H9 (cell line): ENCODE measurements at regions not wholly inside any gene's neighbourhood (a gene's known extent, or its start where the extent isn't known, plus 50 kb on each side); places are given as distances from the start of the nearest gene placed in this dataset.

ENCODE experiments used
- DNase-seq: peaks from one replicate; pipeline ENCODE4 v3.0.0-alpha.2; 2017
- H2AFZ ChIP-seq: one replicate; pipeline ENCODE4 v1.6.1; 2013; ENCODE audit warnings: mild to moderate bottlenecking, low read length, control low read depth, moderate library complexity
- H2AK5ac ChIP-seq: 2 replicates; pipeline ENCODE4 v1.6.1; 2013; ENCODE audit warnings: low read length, control low read depth, mixed read lengths; ENCODE audit not compliant: insufficient read length
- H2BK120ac ChIP-seq: one replicate; pipeline ENCODE4 v1.6.1; 2013; ENCODE audit warnings: low read depth, mild to moderate bottlenecking, low read length, control low read depth, inconsistent platforms; ENCODE audit not compliant: poor library complexity, severe bottlenecking
- H2BK12ac ChIP-seq: 2 replicates; pipeline ENCODE4 v1.6.1; 2013; ENCODE audit warnings: low read length, control low read depth, mixed read lengths, low read depth; ENCODE audit not compliant: insufficient read length
- H2BK15ac ChIP-seq: 2 replicates; pipeline ENCODE4 v1.6.1; 2013; ENCODE audit warnings: low read depth, low read length, control low read depth
- H2BK20ac ChIP-seq: one replicate; pipeline ENCODE4 v1.6.1; 2013; ENCODE audit warnings: low read depth, mild to moderate bottlenecking, low read length, control low read depth, inconsistent platforms; ENCODE audit not compliant: poor library complexity, severe bottlenecking
- H2BK5ac ChIP-seq: 2 replicates; pipeline ENCODE4 v1.6.1; 2013; ENCODE audit warnings: low read length, control low read depth, mixed read lengths; ENCODE audit not compliant: insufficient read length
- H3K14ac ChIP-seq: 2 replicates; pipeline ENCODE4 v1.6.1; 2013; ENCODE audit warnings: low read length, control low read depth; ENCODE audit not compliant: insufficient read depth
- H3K18ac ChIP-seq: 2 replicates; pipeline ENCODE4 v1.6.1; 2013; ENCODE audit warnings: low read depth, mild to moderate bottlenecking, mixed read lengths, low read length, control low read depth; ENCODE audit not compliant: insufficient read length
- H3K23ac ChIP-seq: 2 replicates; pipeline ENCODE4 v1.6.1; 2013; ENCODE audit warnings: low read length, control low read depth, mixed read lengths, low read depth; ENCODE audit not compliant: insufficient read length
- H3K23me2 ChIP-seq: 2 replicates; pipeline ENCODE4 v1.6.1; 2013; ENCODE audit warnings: low read depth, mild to moderate bottlenecking, mixed read lengths, low read length, control low read depth; ENCODE audit not compliant: insufficient read length, poor library complexity, severe bottlenecking
- H3K27ac ChIP-seq: 2 replicates; pipeline ENCODE4 v1.5.1; 2013; ENCODE audit warnings: low read length, control low read depth, mixed read lengths, low read depth; ENCODE audit not compliant: insufficient read length
- H3K27me3 ChIP-seq: 2 replicates; pipeline ENCODE4 v1.6.1; 2013; ENCODE audit warnings: low read length, control low read depth, inconsistent platforms; ENCODE audit not compliant: insufficient read depth
- H3K4ac ChIP-seq: 2 replicates; pipeline ENCODE4 v1.6.1; 2013; ENCODE audit warnings: low read depth, mild to moderate bottlenecking, control low read depth, inconsistent platforms, low read length, moderate library complexity
- H3K4me1 ChIP-seq: 2 replicates; pipeline ENCODE4 v1.6.1; 2013; ENCODE audit warnings: low read length, control low read depth, inconsistent platforms; ENCODE audit not compliant: insufficient read depth
- H3K4me2 ChIP-seq: 2 replicates; pipeline ENCODE4 v1.6.1; 2013; ENCODE audit warnings: low read length, control low read depth, mixed read lengths; ENCODE audit not compliant: insufficient read length, insufficient read depth
- H3K56ac ChIP-seq: 2 replicates; pipeline ENCODE4 v1.6.1; 2013; ENCODE audit warnings: low read depth, mild to moderate bottlenecking, mixed read lengths, low read length, control low read depth; ENCODE audit not compliant: insufficient read length
- H3K79me1 ChIP-seq: 2 replicates; pipeline ENCODE4 v1.6.1; 2013; ENCODE audit warnings: low read depth, mild to moderate bottlenecking, moderate library complexity, low read length, control low read depth, inconsistent platforms; ENCODE audit not compliant: insufficient read depth, poor library complexity, severe bottlenecking
- H3K79me2 ChIP-seq: 2 replicates; pipeline ENCODE4 v1.6.1; 2013; ENCODE audit warnings: low read length, control low read depth, inconsistent platforms; ENCODE audit not compliant: insufficient read depth
- H3K9ac ChIP-seq: 2 replicates; pipeline ENCODE4 v1.6.1; 2013; ENCODE audit warnings: low read length, control low read depth, mixed read lengths; ENCODE audit not compliant: insufficient read length; ENCODE audit errors: extremely low read depth
- H3K9me3 ChIP-seq: one replicate; pipeline ENCODE4 v1.6.1; 2013; ENCODE audit warnings: low read depth, low read length, inconsistent platforms; ENCODE audit not compliant: control insufficient read depth
- H3T11ph ChIP-seq: one replicate; pipeline ENCODE4 v1.6.1; 2013; ENCODE audit warnings: mild to moderate bottlenecking, low read length, control low read depth, inconsistent platforms
- H4K20me1 ChIP-seq: one replicate; pipeline ENCODE4 v1.6.1; 2013; ENCODE audit not compliant: control insufficient read depth, insufficient read length, insufficient read depth
- H4K5ac ChIP-seq: 2 replicates; pipeline ENCODE4 v1.6.1; 2013; ENCODE audit warnings: low read depth, mild to moderate bottlenecking, mixed read lengths, low read length, control low read depth; ENCODE audit not compliant: insufficient read length
- H4K8ac ChIP-seq: replicated peaks from 2 replicates; pipeline ENCODE4 v1.6.1; 2013; ENCODE audit warnings: low read length, control low read depth, mixed read lengths, low read depth; ENCODE audit not compliant: insufficient read length
- H4K91ac ChIP-seq: 2 replicates; pipeline ENCODE4 v1.6.1; 2013; ENCODE audit warnings: low read depth, mild to moderate bottlenecking, moderate library complexity, mixed read lengths, low read length, control low read depth; ENCODE audit not compliant: insufficient read length
- H3K27ac Mint-ChIP-seq, 3 experiments: 2 replicates in 2 of 3; 3 replicates in 1 of 3; pipeline ENCODE4 v1.8.0; 2020 to 2021; ENCODE audit warnings: mixed read lengths in 3 of 3, mild to moderate bottlenecking in 1 of 3, moderate library complexity in 1 of 3
- H3K27me3 Mint-ChIP-seq: 2 replicates; pipeline ENCODE4 v1.8.0; 2021; ENCODE audit warnings: low read depth, mild to moderate bottlenecking, moderate library complexity, mixed read lengths
- H3K36me3 Mint-ChIP-seq, 3 experiments: 2 replicates in 2 of 3; 3 replicates in 1 of 3; pipeline ENCODE4 v1.8.0; 2020 to 2021; ENCODE audit warnings: low read depth in 3 of 3, mixed read lengths in 3 of 3; ENCODE audit not compliant: insufficient read depth in 1 of 3
- H3K4me1 Mint-ChIP-seq, 2 experiments: 2 replicates each; pipeline ENCODE4 v1.8.0; 2020; ENCODE audit warnings: mixed read lengths in 2 of 2
- H3K4me3 Mint-ChIP-seq, 2 experiments: 2 replicates in 1 of 2; 3 replicates in 1 of 2; pipeline ENCODE4 v1.8.0; 2020 to 2021; ENCODE audit warnings: mild to moderate bottlenecking in 2 of 2, mixed read lengths in 2 of 2, moderate library complexity in 1 of 2
- H3K9me3 Mint-ChIP-seq, 2 experiments: 2 replicates in 1 of 2; 3 replicates in 1 of 2; pipeline ENCODE4 v1.8.0; 2020; ENCODE audit warnings: mild to moderate bottlenecking in 2 of 2, mixed read lengths in 2 of 2, moderate library complexity in 1 of 2
- CTCF ChIP-seq: fragments of 200-600 bp; sonication (generic); conservative IDR thresholded peaks from 3 replicates; pipeline ENCODE4 v1.8.0; 2021; ENCODE audit warnings: antibody characterized with exemption, mild to moderate bottlenecking
- WGBS: extraction: QIAGEN DNeasy Blood & Tissue Kit; methylation state at CpG from one replicate; pipeline ENCODE4 v1.1.7; 2013; ENCODE audit warnings: missing lambda C conversion rate, low lambda C conversion rate, mixed read lengths; ENCODE audit not compliant: insufficient read length; ENCODE audit errors: extremely low coverage; 5-methylcytosine and 5-hydroxymethylcytosine counted together

DNA sequence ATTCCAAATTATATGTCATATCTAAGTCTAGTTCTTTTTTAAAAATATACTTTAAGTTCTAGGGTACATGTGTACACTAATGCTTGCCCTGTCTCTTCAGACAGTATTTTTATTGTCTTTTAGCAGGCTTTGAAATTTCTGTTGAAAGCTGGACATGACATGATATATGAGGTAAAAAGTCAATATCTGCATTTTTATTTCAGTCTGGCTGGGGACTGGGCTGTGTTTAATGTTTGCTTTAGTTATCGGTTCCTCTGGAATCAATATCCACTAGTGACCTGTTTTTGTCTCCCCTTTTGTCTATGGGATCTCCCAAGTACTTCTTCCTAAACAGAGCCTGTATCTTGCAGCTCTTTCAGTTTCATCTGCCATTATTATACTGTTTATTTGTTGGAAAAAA lies 786.2 kb upstream of the GJE1 start:
- Histone ChIP-seq H2AK5ac (no peak overlapping the region), H4K20me1 (no peaks in the 10 kb centered on the region), H4K91ac (no peak overlapping the region), H2BK12ac (no peak overlapping the region), H3K4ac (no peak overlapping the region), H4K8ac (no peak overlapping the region), H3K4me2 (no peak overlapping the region), H4K5ac (no peak overlapping the region), H3K56ac (no peak overlapping the region), H3K14ac (no peak overlapping the region), H3K18ac (no peak overlapping the region), H3K79me2 (no peaks in the 10 kb centered on the region), H2BK20ac (no peak overlapping the region), H2BK5ac (no peak overlapping the region), H3K27me3 (no peaks in the 10 kb centered on the region), H3K23me2 (no peaks in the 10 kb centered on the region), H2BK120ac (no peak overlapping the region), H3K79me1 (no peaks in the 10 kb centered on the region), H3K9me3 (no peaks in the 10 kb centered on the region), H3K9ac (no peak overlapping the region), H3K27ac (no peak overlapping the region), H3K23ac (no peak overlapping the region), H3K4me1 (no peaks in the 10 kb centered on the region), H2BK15ac (no peak overlapping the region), H3T11ph (no peak overlapping the region), H2AFZ (no peak overlapping the region)
- H3K4me1 Mint-ChIP-seq, result no peaks in the 10 kb centered on the region
- TF ChIP-seq CTCF, result no peak
- H3K9me3 Mint-ChIP-seq, result no peaks in the 10 kb centered on the region; a peak in 1 of 5 replicates
- H3K27me3 Mint-ChIP-seq, result no peaks in the 10 kb centered on the region
- no CpG with 5 or more reads among the region's 1 CpG for whole genome bisulfite sequencing
- H3K36me3 Mint-ChIP-seq, result no peaks in the 10 kb centered on the region; a peak in 1 of 7 replicates
- no peak for DNase-seq
- H3K4me3 Mint-ChIP-seq, result no peak overlapping the region
- no peak overlapping the region; a peak in 1 of 7 replicates for H3K27ac Mint-ChIP-seq
